ENCODE measurements at regions not wholly inside any gene's neighbourhood (a gene's known extent, or its start where the extent isn't known, plus 50 kb on each side); places are given as distances from the start of the nearest gene placed in this dataset.

GRCh38 chr3:24945563-24945962 lies 450.9 kb upstream of the THRB start:
- DNase-seq, result no peak

- no peak for DNase-seq
Observed at GRCh38 chr3:24947103-24947502, 452.5 kb upstream of the THRB start.

- DNase-seq, result no peak
Observed at GRCh38 chr3:24951180-24951579, 456.5 kb upstream of the THRB start.

GRCh38 chr3:24952388-24952787 lies 457.7 kb upstream of the THRB start:
- DNase-seq, result no peak

- DNase-seq, result no peak
Observed at GRCh38 chr3:24953060-24953771, 458.6 kb upstream of the THRB start.

- DNase-seq, result no peak
Observed at GRCh38 chr3:24956613-24957012, 462.0 kb upstream of the THRB start.

GRCh38 chr3:24958271-24958670 lies 463.6 kb upstream of the THRB start:
- DNase-seq, result no peak

GRCh38 chr3:24958910-24959447 lies 464.3 kb upstream of the THRB start:
- no peak for DNase-seq

- DNase-seq, result no peak
Observed at GRCh38 chr3:24963762-24964625, 464.1 kb upstream of the RARB start.

GRCh38 chr3:24965706-24966385 lies 462.2 kb upstream of the RARB start:
- DNase-seq, result no peak

GRCh38 chr3:24968036-24968435 lies 460.0 kb upstream of the RARB start:
- no peak for DNase-seq

- no peak for DNase-seq
Observed at GRCh38 chr3:24972491-24972890, 455.6 kb upstream of the RARB start.

- no peak for DNase-seq
Observed at GRCh38 chr3:24981309-24981708, 446.8 kb upstream of the RARB start.

GRCh38 chr3:24981924-24982323 lies 446.1 kb upstream of the RARB start:
- DNase-seq, result no peak

- no peak for DNase-seq
Observed at GRCh38 chr3:24985668-24986067, 442.4 kb upstream of the RARB start.

- DNase-seq, result no peak
Observed at GRCh38 chr3:24986612-24987011, 441.5 kb upstream of the RARB start.

- DNase-seq, result no peak
Observed at GRCh38 chr3:24999357-24999756, 428.7 kb upstream of the RARB start.

- no peak for DNase-seq
Observed at GRCh38 chr3:25000971-25001591, 427.0 kb upstream of the RARB start.

GRCh38 chr3:25002052-25002451 lies 426.0 kb upstream of the RARB start:
- no peak for DNase-seq

GRCh38 chr3:25007974-25008658 lies 419.9 kb upstream of the RARB start:
- no peak for DNase-seq

- DNase-seq, result no peak
Observed at GRCh38 chr3:25009665-25010064, 418.4 kb upstream of the RARB start.

- DNase-seq, result no peak
Observed at GRCh38 chr3:25015599-25015998, 412.5 kb upstream of the RARB start.

Data from activated CD4-positive, alpha-beta T cell treated with anti-CD3 and anti-CD28 coated beads for 4 hours (primary cell).